GM12878 (cell line): ENCODE measurements at regions not wholly inside any gene's neighbourhood (a gene's known extent, or its start where the extent isn't known, plus 50 kb on each side); places are given as distances from the start of the nearest gene placed in this dataset.

ENCODE experiments used
- ATAC-seq: fragments of 200-7000 bp; cut with Tn5 transposase; 3 replicates; pipeline ENCODE4 v1.9.1; 2020; ENCODE audit warnings: mild to moderate bottlenecking, moderate library complexity
- BruUV-seq: library from RNA; stranded (reverse); fragments of 400-500 nt; replicated peaks from 2 replicates; lab custom pipeline; 2021; lab: Mats Ljungman, UMichigan
- CTCF ChIA-PET: fragments of 300-600 bp; sonication (Branson Sonifier 250); formaldehyde crosslinking; extraction: SDS; loops from one replicate; lab custom pipeline; 2021; ENCODE audit warnings: inconsistent platforms; lab: Yijun Ruan, JAX
- POLR2A ChIA-PET: fragments of 350-600 bp; formaldehyde crosslinking; extraction: SDS; loops from one replicate; lab custom pipeline; 2021; ENCODE audit warnings: inconsistent platforms; lab: Charles Lee
- RAD21 ChIA-PET: fragments of 300-600 bp; sonication (Branson Sonifier 250); formaldehyde crosslinking; loops from one replicate; lab custom pipeline; 2023; ENCODE audit warnings: antibody characterized with exemption; ENCODE audit not compliant: unreplicated experiment; lab: Charles Lee
- SMC1A ChIA-PET: fragments of 300-600 bp; sonication (Branson Sonifier 250); formaldehyde crosslinking; loops from one replicate; lab custom pipeline; 2023; ENCODE audit not compliant: unreplicated experiment, uncharacterized antibody; lab: Charles Lee
- DNase-seq: peaks from one replicate; pipeline ENCODE4 v3.0.0-alpha.2; 2011; ENCODE audit warnings: low read depth, low spot score
- FAIRE-seq: peaks from 3 replicates; lab custom pipeline; 2011; peaks lifted over from hg19 to GRCh38; lab: Jason Lieb, UNC
- H2AFZ ChIP-seq: 2 replicates; pipeline ENCODE4 v1.6.0; 2011; ENCODE audit warnings: low read depth, low read length, control low read depth; ENCODE audit not compliant: control insufficient read depth
- H3K27ac ChIP-seq: 2 replicates; pipeline ENCODE4 v1.5.1; 2011; ENCODE audit warnings: control low read depth; ENCODE audit not compliant: control insufficient read depth, insufficient read depth
- H3K27me3 ChIP-seq, 2 experiments: replicated peaks in 1 of 2; 2 replicates each; pipeline versions ENCODE4 v1.6.0 to v1.6.1; 2011; ENCODE audit warnings: low read length in 1 of 2; ENCODE audit not compliant: control insufficient read depth in 2 of 2, insufficient read depth in 2 of 2
- H3K36me3 ChIP-seq, 2 experiments: 2 replicates each; pipeline ENCODE4 v1.5.1; 2011; ENCODE audit warnings: low read length in 1 of 2; ENCODE audit not compliant: control insufficient read depth in 2 of 2, insufficient read depth in 2 of 2
- H3K4me1 ChIP-seq: 2 replicates; pipeline ENCODE4 v1.6.1; 2011; ENCODE audit warnings: mild to moderate bottlenecking, low read length, moderate library complexity, mixed read lengths; ENCODE audit not compliant: control insufficient read depth, insufficient read depth
- H3K4me2 ChIP-seq: 2 replicates; pipeline ENCODE4 v1.6.0; 2011; ENCODE audit warnings: control low read depth; ENCODE audit not compliant: control insufficient read depth, insufficient read depth
- H3K4me3 ChIP-seq: fragments of 200-600 bp; sonication (generic); 2 replicates; pipeline ENCODE4 v1.5.1; 2016
- H3K79me2 ChIP-seq: 2 replicates; pipeline ENCODE4 v1.6.0; 2011; ENCODE audit warnings: low read length; ENCODE audit not compliant: control insufficient read depth, insufficient read depth
- H3K9ac ChIP-seq: 2 replicates; pipeline ENCODE4 v1.8.0; 2011; ENCODE audit warnings: low read length, control low read depth, mixed read lengths; ENCODE audit not compliant: control insufficient read depth, insufficient read depth
- H3K9me3 ChIP-seq: replicated peaks from 3 replicates; pipeline ENCODE4 v1.5.1; 2011; ENCODE audit warnings: mild to moderate bottlenecking, low read length; ENCODE audit not compliant: control insufficient read depth, insufficient read depth
- H4K20me1 ChIP-seq: 2 replicates; pipeline ENCODE4 v1.6.0; 2011; ENCODE audit not compliant: control insufficient read depth, insufficient read depth
- CBFB ChIP-seq: IDR thresholded peaks from 2 replicates; pipeline ENCODE4 v1.6.1; 2016; ENCODE audit warnings: antibody characterized with exemption, low read depth
- CREM ChIP-seq: IDR thresholded peaks from 2 replicates; pipeline ENCODE4 v1.6.1; 2014; ENCODE audit warnings: antibody characterized with exemption, low read depth
- HDGF ChIP-seq: fragments of 450-650 bp; IDR thresholded peaks from 2 replicates; pipeline ENCODE4 v1.6.1; 2016; ENCODE audit warnings: antibody characterized with exemption
- KAT2A ChIP-seq: conservative IDR thresholded peaks from 2 replicates; pipeline ENCODE4 v1.6.1; 2011; ENCODE audit warnings: low read depth, low read length; ENCODE audit not compliant: control insufficient read depth
- KDM1A ChIP-seq: fragments of 200-600 bp; sonication (generic); IDR thresholded peaks from 2 replicates; pipeline ENCODE4 v1.6.1; 2016; ENCODE audit warnings: borderline replicate concordance
- KLF5 ChIP-seq: fragments of 450-650 bp; IDR thresholded peaks from 2 replicates; pipeline ENCODE4 v1.6.1; 2014; ENCODE audit warnings: mild to moderate bottlenecking; ENCODE audit not compliant: partially characterized antibody
- MTA3 ChIP-seq: IDR thresholded peaks from 2 replicates; pipeline ENCODE4 v1.6.1; 2012; ENCODE audit warnings: low read length, inconsistent platforms, borderline replicate concordance
- NBN ChIP-seq: fragments of 450-650 bp; IDR thresholded peaks from 2 replicates; pipeline ENCODE4 v1.6.1; 2016
- NFIC ChIP-seq: IDR thresholded peaks from 2 replicates; pipeline ENCODE4 v1.6.1; 2012; ENCODE audit warnings: low read depth, mild to moderate bottlenecking, inconsistent platforms, low read length, moderate library complexity
- POU2F2 ChIP-seq: IDR thresholded peaks from 3 replicates; pipeline ENCODE4 v1.6.1; 2011; ENCODE audit warnings: low read depth, mild to moderate bottlenecking, low read length, borderline replicate concordance
- RAD51 ChIP-seq: fragments of 450-650 bp; IDR thresholded peaks from 2 replicates; pipeline ENCODE4 v1.6.1; 2016; ENCODE audit warnings: moderate library complexity, mild to moderate bottlenecking, inconsistent platforms
- RB1 ChIP-seq: fragments of 450-650 bp; formaldehyde crosslinking; IDR thresholded peaks from 2 replicates; pipeline ENCODE4 v1.6.1; 2017; ENCODE audit warnings: mild to moderate bottlenecking, borderline replicate concordance
- SMAD1 ChIP-seq: fragments of 450-650 bp; IDR thresholded peaks from 2 replicates; pipeline ENCODE4 v1.6.1; 2018; ENCODE audit warnings: mild to moderate bottlenecking, low read depth; ENCODE audit not compliant: partially characterized antibody
- SMC3 ChIP-seq: IDR thresholded peaks from 2 replicates; pipeline ENCODE4 v1.6.1; 2011; ENCODE audit warnings: low read length, improper control_type of control experiment, borderline replicate concordance
- TBL1XR1 ChIP-seq: IDR thresholded peaks from 2 replicates; pipeline ENCODE4 v1.6.1; 2012; ENCODE audit warnings: low read depth, low read length, improper control_type of control experiment
- WGBS: methylation state at CpG from one replicate; pipeline ENCODE4 v1.1.6; 2016; ENCODE audit warnings: low lambda C conversion rate; ENCODE audit not compliant: insufficient replicate concordance, insufficient coverage; ENCODE audit errors: missing lambda C conversion rate; 5-methylcytosine and 5-hydroxymethylcytosine counted together
- in situ Hi-C: fragments of 300-500 bp; cut with MboI; formaldehyde crosslinking; loops from 9 replicates; pipeline ENCODE4 v1.14.3; 2018; ENCODE audit warnings: mixed read lengths
- intact Hi-C: fragments of 100-400 bp; cut with micrococcal nuclease; formaldehyde crosslinking; loops from one replicate; pipeline ENCODE4 v1.14.2; 2022; ENCODE audit not compliant: unreplicated experiment
- TF ChIP-seq, protein P1 (sequence below): IDR thresholded peaks from 2 replicates; pipeline ENCODE4 v1.6.1; 2012; ENCODE audit warnings: low read depth, low read length, improper control_type of control experiment
- TF ChIP-seq, protein P2 (sequence below): fragments of 450-650 bp; IDR thresholded peaks from 2 replicates; pipeline ENCODE4 v1.6.1; 2017; ENCODE audit warnings: low read depth, mild to moderate bottlenecking, moderate library complexity
- TF ChIP-seq, protein P3 (sequence below): fragments of 450-650 bp; IDR thresholded peaks from 2 replicates; pipeline ENCODE4 v1.6.1; 2018; ENCODE audit warnings: borderline replicate concordance, mild to moderate bottlenecking; ENCODE audit not compliant: partially characterized antibody

DNA sequence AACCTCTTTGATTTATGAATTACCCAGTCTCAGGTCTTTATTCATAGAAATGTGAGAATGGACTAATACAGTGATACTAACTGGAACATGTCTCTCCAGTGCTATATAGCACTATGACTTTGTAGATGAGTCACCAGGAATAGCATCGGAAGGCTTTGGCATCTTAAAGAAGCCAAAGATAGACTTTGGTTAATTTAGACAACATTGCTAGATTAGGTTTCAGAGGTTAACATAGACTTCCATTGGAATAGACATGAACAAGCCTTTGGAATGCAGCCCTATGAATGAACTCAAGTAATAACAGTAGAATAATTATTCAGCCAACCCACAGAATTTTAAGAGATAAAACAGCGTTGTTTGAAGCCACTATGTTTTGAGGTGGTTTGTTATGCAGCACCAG, 169.2 kb downstream of the HGF start (continued):
- TF ChIP-seq KDM1A (no peak), TBL1XR1 (no peak), NFIC (no peak), SMAD1 (no peak), KAT2A (no peak), CBFB (no peak), SMC3 (no peak), RAD51 (no peak), KLF5 (no peak)

DNA sequence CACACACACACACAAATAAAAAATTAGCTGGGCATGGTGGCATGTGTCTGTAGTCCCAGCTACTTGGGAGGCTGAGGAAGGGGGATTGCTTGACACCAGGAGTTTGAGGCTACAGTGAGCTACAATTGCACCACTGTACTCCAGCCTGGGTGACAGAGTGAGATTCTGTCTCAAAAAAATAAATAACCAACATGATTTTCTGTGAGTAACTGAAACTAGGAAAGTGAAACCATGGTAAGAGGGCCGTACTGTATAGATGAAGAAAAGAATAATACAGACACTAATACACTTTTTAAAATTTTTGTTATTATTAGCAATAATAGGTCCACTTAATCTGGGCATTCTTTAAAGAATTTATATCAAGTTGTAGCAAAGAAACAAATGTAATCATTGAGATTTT, 170.9 kb downstream of the HGF start:
- Histone ChIP-seq H3K79me2 (no peaks in the 10 kb centered on the region), H3K9ac (no peak overlapping the region), H3K9me3 (no peaks in the 10 kb centered on the region), H2AFZ (no peak overlapping the region), H3K27ac (no peak overlapping the region), H3K4me3 (no peak overlapping the region), H3K27me3 (no peaks in the 10 kb centered on the region), H3K36me3 (no peaks in the 10 kb centered on the region), H4K20me1 (no peaks in the 10 kb centered on the region), H3K4me1 (no peaks in the 10 kb centered on the region), H3K4me2 (no peak overlapping the region)
- BruUV-seq: no TSS peak
- TF ChIP-seq POU2F2 (no peak), MTA3 (no peak), SMC3 (no peak), NBN (no peak), CREM (no peak), RB1 (no peak), HDGF (no peak)
- TF ChIP-seq, protein P1, sequence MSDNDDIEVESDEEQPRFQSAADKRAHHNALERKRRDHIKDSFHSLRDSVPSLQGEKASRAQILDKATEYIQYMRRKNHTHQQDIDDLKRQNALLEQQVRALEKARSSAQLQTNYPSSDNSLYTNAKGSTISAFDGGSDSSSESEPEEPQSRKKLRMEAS: no peak
- TF ChIP-seq, protein P2, sequence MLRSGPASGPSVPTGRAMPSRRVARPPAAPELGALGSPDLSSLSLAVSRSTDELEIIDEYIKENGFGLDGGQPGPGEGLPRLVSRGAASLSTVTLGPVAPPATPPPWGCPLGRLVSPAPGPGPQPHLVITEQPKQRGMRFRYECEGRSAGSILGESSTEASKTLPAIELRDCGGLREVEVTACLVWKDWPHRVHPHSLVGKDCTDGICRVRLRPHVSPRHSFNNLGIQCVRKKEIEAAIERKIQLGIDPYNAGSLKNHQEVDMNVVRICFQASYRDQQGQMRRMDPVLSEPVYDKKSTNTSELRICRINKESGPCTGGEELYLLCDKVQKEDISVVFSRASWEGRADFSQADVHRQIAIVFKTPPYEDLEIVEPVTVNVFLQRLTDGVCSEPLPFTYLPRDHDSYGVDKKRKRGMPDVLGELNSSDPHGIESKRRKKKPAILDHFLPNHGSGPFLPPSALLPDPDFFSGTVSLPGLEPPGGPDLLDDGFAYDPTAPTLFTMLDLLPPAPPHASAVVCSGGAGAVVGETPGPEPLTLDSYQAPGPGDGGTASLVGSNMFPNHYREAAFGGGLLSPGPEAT: no peak
- TF ChIP-seq, protein P3, sequence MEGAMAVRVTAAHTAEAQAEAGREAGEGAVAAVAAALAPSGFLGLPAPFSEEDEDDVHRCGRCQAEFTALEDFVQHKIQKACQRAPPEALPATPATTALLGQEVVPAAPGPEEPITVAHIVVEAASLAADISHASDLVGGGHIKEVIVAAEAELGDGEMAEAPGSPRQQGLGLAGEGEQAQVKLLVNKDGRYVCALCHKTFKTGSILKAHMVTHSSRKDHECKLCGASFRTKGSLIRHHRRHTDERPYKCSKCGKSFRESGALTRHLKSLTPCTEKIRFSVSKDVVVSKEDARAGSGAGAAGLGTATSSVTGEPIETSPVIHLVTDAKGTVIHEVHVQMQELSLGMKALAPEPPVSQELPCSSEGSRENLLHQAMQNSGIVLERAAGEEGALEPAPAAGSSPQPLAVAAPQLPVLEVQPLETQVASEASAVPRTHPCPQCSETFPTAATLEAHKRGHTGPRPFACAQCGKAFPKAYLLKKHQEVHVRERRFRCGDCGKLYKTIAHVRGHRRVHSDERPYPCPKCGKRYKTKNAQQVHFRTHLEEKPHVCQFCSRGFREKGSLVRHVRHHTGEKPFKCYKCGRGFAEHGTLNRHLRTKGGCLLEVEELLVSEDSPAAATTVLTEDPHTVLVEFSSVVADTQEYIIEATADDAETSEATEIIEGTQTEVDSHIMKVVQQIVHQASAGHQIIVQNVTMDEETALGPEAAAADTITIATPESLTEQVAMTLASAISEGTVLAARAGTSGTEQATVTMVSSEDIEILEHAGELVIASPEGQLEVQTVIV: no peak
- RAD21 ChIA-PET: interaction anchor here (1.0 kb wide), 1 partner anchor 100 kb away, joined by 3 read pairs; no protein-coding TSS in a partner anchor
- DNase-seq: no peak
- CTCF ChIA-PET: no interaction called here
- no peak for FAIRE-seq
- intact Hi-C loops (no loop called here), in situ Hi-C loops (no loop called here)
- POLR2A ChIA-PET: interaction anchor here (0.6 kb wide), 2 partner anchors 16 to 131 kb away, joined by 3 to 5 read pairs; no protein-coding TSS in a partner anchor
- peak; percentile 70 for ATAC-seq
- SMC1A ChIA-PET: interaction anchor here (0.6 to 1.9 kb wide), 3 partner anchors 8 to 148 kb away, joined by 3 to 14 read pairs (median 3); no protein-coding TSS in a partner anchor
- WGBS: 5% methylated on average over 1 of the region's 1 CpG
